Fibroblast of villous mesenchyme (primary cell): ENCODE measurements at regions not wholly inside any gene's neighbourhood (a gene's known extent, or its start where the extent isn't known, plus 50 kb on each side); places are given as distances from the start of the nearest gene placed in this dataset.

Experiments used
- DNase-seq: peaks from one replicate; pipeline ENCODE4 v3.0.0-alpha.2; 2010; ENCODE audit warnings: low read depth
- H3K4me3 ChIP-seq: 2 replicates; pipeline ENCODE4 v1.5.1; 2011; ENCODE audit warnings: low read depth, mild to moderate bottlenecking, low read length
- TF ChIP-seq, protein P1 (sequence below): IDR thresholded peaks from 2 replicates; pipeline ENCODE4 v1.5.1; 2012; ENCODE audit warnings: low read depth, mild to moderate bottlenecking, low read length; ENCODE audit not compliant: insufficient read depth

DNA sequence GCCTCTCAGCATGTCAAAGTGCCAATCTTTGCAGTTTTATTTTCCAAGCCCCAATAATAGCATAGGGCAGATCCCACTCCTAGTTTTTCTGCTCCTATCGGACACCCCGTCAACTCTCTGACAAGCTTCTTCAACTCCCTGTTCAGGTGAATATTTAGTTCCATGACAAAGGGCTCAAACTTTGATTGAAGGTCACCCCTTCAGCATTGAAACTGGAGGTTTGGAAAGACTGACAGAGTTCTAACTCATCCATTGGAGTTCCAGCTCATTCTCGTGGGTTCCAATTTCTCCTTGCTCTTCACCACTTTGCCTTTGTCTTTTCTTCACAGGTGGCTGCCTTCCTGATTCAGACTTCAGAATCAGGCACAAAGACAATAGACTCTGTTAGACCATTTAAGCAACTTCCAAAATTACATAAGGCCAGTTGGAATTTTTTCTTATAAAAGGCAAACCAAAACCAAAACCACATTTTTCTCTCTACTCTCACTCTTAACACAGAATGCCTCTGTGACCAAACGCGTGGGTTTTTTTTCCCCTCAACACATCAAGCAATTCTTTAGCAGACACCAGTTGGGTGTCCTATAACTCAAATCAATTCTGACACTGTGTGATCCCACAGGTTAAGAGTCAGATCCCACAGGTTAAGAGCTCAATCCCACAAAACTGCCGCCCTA lies 169.3 kb upstream of the USP25 start:
- no peak overlapping the region for H3K4me3 ChIP-seq
- no peak for DNase-seq
- TF ChIP-seq, protein P1, sequence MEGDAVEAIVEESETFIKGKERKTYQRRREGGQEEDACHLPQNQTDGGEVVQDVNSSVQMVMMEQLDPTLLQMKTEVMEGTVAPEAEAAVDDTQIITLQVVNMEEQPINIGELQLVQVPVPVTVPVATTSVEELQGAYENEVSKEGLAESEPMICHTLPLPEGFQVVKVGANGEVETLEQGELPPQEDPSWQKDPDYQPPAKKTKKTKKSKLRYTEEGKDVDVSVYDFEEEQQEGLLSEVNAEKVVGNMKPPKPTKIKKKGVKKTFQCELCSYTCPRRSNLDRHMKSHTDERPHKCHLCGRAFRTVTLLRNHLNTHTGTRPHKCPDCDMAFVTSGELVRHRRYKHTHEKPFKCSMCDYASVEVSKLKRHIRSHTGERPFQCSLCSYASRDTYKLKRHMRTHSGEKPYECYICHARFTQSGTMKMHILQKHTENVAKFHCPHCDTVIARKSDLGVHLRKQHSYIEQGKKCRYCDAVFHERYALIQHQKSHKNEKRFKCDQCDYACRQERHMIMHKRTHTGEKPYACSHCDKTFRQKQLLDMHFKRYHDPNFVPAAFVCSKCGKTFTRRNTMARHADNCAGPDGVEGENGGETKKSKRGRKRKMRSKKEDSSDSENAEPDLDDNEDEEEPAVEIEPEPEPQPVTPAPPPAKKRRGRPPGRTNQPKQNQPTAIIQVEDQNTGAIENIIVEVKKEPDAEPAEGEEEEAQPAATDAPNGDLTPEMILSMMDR = no peak

DNA sequence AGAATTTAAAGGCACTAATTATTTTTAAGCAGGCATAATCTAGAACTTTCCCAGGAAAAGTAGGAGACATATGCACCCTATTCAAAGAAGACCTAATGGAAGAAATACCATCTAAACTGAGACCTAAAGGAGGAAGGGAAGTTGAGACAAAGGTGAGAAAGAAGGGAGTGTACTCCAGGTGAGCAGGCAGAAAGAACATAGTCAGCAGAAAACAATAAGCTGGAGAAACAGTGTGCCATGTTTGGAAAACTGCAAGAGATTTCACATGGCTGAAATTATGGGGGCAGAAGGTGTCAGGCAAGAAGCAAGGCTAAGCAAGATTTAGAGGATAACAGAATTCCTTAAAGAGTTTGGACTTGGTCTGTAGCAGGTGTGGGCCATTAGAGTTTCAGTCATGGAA lies 167.0 kb upstream of the USP25 start:
- no peak overlapping the region for H3K4me3 ChIP-seq
- TF ChIP-seq, protein P1 = no peak

DNA sequence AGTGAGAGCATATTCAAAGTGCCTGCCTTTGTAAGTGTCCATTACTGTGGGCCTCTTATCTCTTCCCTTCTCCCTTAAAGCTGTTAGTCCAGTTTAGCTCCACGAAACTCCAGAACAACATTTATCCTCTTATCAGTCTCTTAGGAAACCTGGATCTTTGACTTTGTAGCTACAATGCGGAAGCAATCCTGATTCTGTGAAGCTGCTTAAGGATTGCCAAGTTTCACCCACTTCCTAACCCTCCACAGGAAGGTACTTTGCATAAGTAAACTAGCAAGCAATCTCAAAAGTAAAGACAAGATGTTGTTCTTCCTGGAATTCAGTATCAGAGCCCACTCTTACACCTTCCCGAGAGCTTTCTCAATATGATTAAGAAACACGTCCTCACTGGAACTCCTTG lies 164.9 kb upstream of the USP25 start:
- TF ChIP-seq, protein P1 = no peak
- no peak overlapping the region for H3K4me3 ChIP-seq
- no peak for DNase-seq

More for the DNA sequence above, 167.0 kb upstream of the USP25 start:
- DNase-seq = no peak

DNA sequence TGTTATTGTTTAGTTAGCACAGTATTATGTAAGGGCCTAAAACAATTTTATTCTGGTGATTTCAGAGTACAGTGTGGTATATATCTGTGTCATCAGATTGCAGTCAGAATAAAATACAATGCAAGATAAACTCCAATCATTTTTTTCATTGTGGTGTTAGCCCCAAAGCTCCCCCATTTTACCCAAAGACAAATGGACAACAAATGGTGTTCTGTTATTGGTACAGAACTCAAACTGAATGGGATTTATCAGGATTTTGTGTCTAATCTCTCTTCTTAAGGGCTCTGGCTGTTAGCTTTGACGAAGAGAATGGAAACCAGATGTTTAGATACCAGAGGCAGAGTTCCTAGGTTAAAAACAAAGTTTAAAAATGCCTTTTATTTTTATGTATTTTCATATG lies 163.1 kb upstream of the USP25 start:
- H3K4me3 ChIP-seq = no peak overlapping the region
- DNase-seq = no peak
- TF ChIP-seq, protein P1 = no peak

DNA sequence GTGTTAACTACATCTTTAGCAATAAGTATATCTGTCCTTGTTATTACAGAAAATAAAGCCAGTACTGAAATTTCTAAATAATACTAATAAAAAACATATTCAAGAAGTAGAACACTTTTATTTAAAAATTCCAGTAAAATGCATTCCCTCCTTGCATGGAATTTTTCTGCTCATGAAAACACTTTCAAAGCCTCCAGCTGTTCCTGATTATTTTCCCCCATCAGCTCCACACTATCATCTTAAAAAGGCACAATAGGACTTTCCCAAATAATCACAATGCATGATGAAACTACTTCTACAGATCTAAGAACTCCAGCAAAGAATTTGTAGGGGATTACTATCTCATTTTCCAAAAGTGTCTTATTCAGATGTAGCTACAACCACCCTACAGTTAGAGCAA lies 162.6 kb upstream of the USP25 start:
- TF ChIP-seq, protein P1 = no peak
- no peak for DNase-seq
- H3K4me3 ChIP-seq = no peak overlapping the region

DNA sequence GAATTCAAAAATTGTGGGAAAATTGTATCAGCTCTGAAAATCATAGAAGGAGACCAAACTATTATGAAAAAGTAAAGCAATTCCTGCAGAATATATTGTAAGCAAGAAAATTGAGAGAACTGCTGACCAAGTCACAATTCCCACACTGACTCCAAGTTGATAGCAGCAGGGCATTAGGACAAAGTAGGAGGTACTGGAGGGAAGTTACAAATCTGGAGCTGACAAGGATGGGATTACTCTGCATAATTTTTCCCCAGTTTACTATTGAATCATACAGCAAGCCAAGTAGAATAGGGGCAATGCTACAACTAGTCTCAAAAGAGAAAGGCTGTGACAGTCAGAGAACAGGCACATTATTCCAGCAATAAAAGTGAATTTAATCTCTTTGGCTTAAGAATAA lies 161.3 kb upstream of the USP25 start:
- DNase-seq = no peak

More for the DNA sequence above, 161.3 kb upstream of the USP25 start:
- TF ChIP-seq, protein P1 = no peak
- no peak overlapping the region for H3K4me3 ChIP-seq
